Osteoblast (primary cell): ENCODE measurements at regions not wholly inside any gene's neighbourhood (a gene's known extent, or its start where the extent isn't known, plus 50 kb on each side); places are given as distances from the start of the nearest gene placed in this dataset.

Experiments
- DNase-seq: peaks from one replicate; pipeline ENCODE4 v3.0.0; 2011; ENCODE audit warnings: low spot score, mixed read lengths; ENCODE audit not compliant: insufficient read length; ENCODE audit errors: missing footprints
- H2AFZ ChIP-seq: 2 replicates; pipeline ENCODE4 v1.6.0; 2011; ENCODE audit warnings: mild to moderate bottlenecking, low read length
- H3K27ac ChIP-seq: 2 replicates; pipeline ENCODE4 v1.5.1; 2011; ENCODE audit warnings: mild to moderate bottlenecking, low read depth, low read length, moderate library complexity
- H3K27me3 ChIP-seq: 2 replicates; pipeline ENCODE4 v1.6.0; 2012; ENCODE audit warnings: mild to moderate bottlenecking, control low read depth, inconsistent platforms, low read length, moderate library complexity; ENCODE audit not compliant: insufficient read depth
- H3K36me3 ChIP-seq: 2 replicates; pipeline ENCODE4 v1.5.1; 2011; ENCODE audit warnings: mild to moderate bottlenecking, low read length, control low read depth, moderate library complexity; ENCODE audit not compliant: insufficient read depth
- H3K4me1 ChIP-seq: 2 replicates; pipeline ENCODE4 v1.5.1; 2011; ENCODE audit warnings: mild to moderate bottlenecking, low read length, control low read depth, moderate library complexity; ENCODE audit not compliant: insufficient read depth
- H3K4me2 ChIP-seq: 2 replicates; pipeline ENCODE4 v1.6.0; 2011; ENCODE audit warnings: mild to moderate bottlenecking, low read length; ENCODE audit not compliant: insufficient read depth
- H3K4me3 ChIP-seq: fragments of 200-600 bp; sonication (generic); 3 replicates; pipeline ENCODE4 v1.5.1; 2012; ENCODE audit warnings: mild to moderate bottlenecking, low read length, inconsistent platforms; ENCODE audit not compliant: insufficient read depth
- H3K79me2 ChIP-seq: 2 replicates; pipeline ENCODE4 v1.6.0; 2012; ENCODE audit warnings: mild to moderate bottlenecking, low read length, control low read depth, inconsistent platforms; ENCODE audit not compliant: insufficient read depth
- H3K9me3 ChIP-seq: 2 replicates; pipeline ENCODE4 v1.5.1; 2011; ENCODE audit warnings: low read depth, low read length, control low read depth
- H4K20me1 ChIP-seq: 2 replicates; pipeline ENCODE4 v1.6.0; 2012; ENCODE audit warnings: mild to moderate bottlenecking, low read length, control low read depth; ENCODE audit not compliant: insufficient read depth
- TF ChIP-seq, protein P1 (sequence below): IDR thresholded peaks from 2 replicates; pipeline ENCODE4 v1.5.1; 2011; ENCODE audit warnings: mild to moderate bottlenecking, low read depth, low read length, moderate library complexity; ENCODE audit errors: extremely low read depth

DNA sequence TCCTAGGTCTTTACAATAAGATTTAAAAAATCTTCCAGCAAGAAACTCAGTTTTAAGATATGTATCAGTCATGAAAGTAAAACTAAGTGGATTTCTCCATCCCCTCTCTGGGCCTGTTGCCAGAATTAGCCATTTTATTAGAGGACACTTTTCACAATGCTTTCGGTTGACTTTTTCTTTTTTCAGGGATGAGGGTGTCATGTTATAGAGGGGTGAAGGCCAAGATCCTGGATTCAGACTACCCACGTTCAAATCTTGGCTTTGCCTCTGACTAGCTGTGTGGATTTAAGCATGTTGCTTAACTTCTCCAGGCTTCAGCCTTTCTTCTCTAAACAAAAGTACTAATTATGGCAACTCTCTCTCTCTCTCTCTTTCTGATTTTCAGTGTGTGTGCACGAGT is 111.7 kb upstream of the COX10 start:
- Histone ChIP-seq H3K27me3 (no peaks in the 10 kb centered on the region), H3K79me2 (no peaks in the 10 kb centered on the region), H3K4me3 (no peak overlapping the region), H3K4me2 (no peak overlapping the region), H3K27ac (no peak overlapping the region), H3K36me3 (no peaks in the 10 kb centered on the region), H4K20me1 (no peaks in the 10 kb centered on the region), H2AFZ (peak overlapping the region; percentile 35), H3K4me1 (no peaks in the 10 kb centered on the region), H3K9me3 (no peaks in the 10 kb centered on the region)
- TF ChIP-seq, protein P1, sequence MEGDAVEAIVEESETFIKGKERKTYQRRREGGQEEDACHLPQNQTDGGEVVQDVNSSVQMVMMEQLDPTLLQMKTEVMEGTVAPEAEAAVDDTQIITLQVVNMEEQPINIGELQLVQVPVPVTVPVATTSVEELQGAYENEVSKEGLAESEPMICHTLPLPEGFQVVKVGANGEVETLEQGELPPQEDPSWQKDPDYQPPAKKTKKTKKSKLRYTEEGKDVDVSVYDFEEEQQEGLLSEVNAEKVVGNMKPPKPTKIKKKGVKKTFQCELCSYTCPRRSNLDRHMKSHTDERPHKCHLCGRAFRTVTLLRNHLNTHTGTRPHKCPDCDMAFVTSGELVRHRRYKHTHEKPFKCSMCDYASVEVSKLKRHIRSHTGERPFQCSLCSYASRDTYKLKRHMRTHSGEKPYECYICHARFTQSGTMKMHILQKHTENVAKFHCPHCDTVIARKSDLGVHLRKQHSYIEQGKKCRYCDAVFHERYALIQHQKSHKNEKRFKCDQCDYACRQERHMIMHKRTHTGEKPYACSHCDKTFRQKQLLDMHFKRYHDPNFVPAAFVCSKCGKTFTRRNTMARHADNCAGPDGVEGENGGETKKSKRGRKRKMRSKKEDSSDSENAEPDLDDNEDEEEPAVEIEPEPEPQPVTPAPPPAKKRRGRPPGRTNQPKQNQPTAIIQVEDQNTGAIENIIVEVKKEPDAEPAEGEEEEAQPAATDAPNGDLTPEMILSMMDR, result no peak
- DNase-seq, result no peak

DNA sequence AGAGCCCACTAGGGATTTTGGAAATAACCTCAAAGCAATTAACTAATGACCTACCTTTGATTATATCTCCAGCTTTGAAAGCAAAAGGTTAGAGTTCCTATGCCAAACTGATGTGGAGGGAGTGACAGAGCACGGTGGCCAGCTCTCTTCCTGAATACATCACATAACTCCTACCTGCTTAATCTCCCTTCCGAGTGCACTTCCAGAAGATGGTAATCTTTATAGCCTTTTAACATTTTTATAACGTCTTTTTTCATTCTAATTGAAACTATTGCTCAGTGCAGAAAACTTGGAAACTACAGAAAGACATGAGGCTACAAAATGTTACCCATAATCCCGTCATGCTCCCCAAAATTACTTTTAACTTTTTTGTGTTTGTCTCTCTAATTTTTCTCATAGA is 110.5 kb upstream of the COX10 start:
- peaks cover 3% of the 10 kb centered on the region for H3K27me3 ChIP-seq
- H3K79me2 ChIP-seq, result no peaks in the 10 kb centered on the region
- H3K4me1 ChIP-seq, result no peaks in the 10 kb centered on the region
- H2AFZ ChIP-seq, result no peak overlapping the region
- DNase-seq, result no peak
- no peaks in the 10 kb centered on the region for H4K20me1 ChIP-seq
- no peak overlapping the region for H3K27ac ChIP-seq
- H3K9me3 ChIP-seq, result no peaks in the 10 kb centered on the region
- H3K4me3 ChIP-seq, result no peak overlapping the region
- TF ChIP-seq, protein P1, result no peak
- no peak overlapping the region for H3K4me2 ChIP-seq
- H3K36me3 ChIP-seq, result no peaks in the 10 kb centered on the region

GRCh38 chr17:13961265-13961664 is 108.0 kb upstream of the COX10 start:
- Histone ChIP-seq H3K4me2 (no peak overlapping the region), H4K20me1 (no peaks in the 10 kb centered on the region), H3K27ac (no peak overlapping the region), H3K79me2 (no peaks in the 10 kb centered on the region), H3K4me1 (no peaks in the 10 kb centered on the region), H3K4me3 (no peak overlapping the region), H3K27me3 (peaks cover 22% of the 10 kb centered on the region), H3K36me3 (no peaks in the 10 kb centered on the region), H2AFZ (no peak overlapping the region), H3K9me3 (no peaks in the 10 kb centered on the region)
- TF ChIP-seq, protein P1, result no peak
- DNase-seq, result no peak

DNA sequence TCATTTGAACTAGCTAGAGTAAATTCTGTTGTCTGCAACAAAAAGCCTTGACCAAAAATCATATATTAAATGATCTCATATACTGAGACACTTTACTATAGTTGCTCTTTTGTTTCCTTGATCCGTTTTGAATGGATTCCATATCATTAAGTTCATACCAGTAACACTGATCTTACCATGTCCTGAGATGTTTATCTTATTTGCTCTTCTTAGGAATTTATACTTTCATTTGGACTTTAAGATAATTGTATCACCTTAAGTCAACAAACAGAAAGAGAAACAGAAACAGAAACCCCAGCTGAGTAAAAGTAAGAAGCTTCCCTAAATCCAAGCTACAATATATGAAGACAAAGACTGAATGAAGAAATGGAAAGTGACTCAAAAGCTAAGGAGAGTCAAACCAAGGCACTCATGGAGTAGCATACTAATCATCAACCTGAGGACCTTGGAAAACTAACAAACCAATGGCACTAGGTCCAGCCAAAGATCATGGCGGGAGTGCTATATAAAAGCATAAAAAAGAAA is 106.5 kb upstream of the COX10 start:
- H3K4me3 ChIP-seq, result no peak overlapping the region
- no peaks in the 10 kb centered on the region for H3K4me1 ChIP-seq
- H3K9me3 ChIP-seq, result no peaks in the 10 kb centered on the region
- H3K4me2 ChIP-seq, result no peak overlapping the region
- peaks cover 27% of the 10 kb centered on the region for H3K27me3 ChIP-seq
- TF ChIP-seq, protein P1, result no peak
- H4K20me1 ChIP-seq, result no peaks in the 10 kb centered on the region
- H2AFZ ChIP-seq, result no peak overlapping the region
- no peaks in the 10 kb centered on the region for H3K36me3 ChIP-seq
- DNase-seq, result no peak
- no peak overlapping the region for H3K27ac ChIP-seq
- H3K79me2 ChIP-seq, result no peaks in the 10 kb centered on the region
